ENCODE measurements at regions not wholly inside any gene's neighbourhood (a gene's known extent, or its start where the extent isn't known, plus 50 kb on each side); places are given as distances from the start of the nearest gene placed in this dataset.

GRCh38 chr3:164897342-164897741, 181.0 kb downstream of the SI start:
- POLR2A ChIA-PET: no interaction called here

More at GRCh38 chr3:164897342-164897741, 181.0 kb downstream of the SI start:
- Histone ChIP-seq H3K4me1 (ENCODE audit: control insufficient read depth, extremely low read depth, insufficient read depth, low read length) (no peaks in the 10 kb centered on the region), H3K4me3 (replicated peaks in 1 of 3; ENCODE audit: insufficient read depth in 1 of 3, low read depth in 1 of 3, low read length in 3 of 3) (no peak overlapping the region), H4K20me1 (replicated peaks; ENCODE audit: control insufficient read depth, extremely low read depth, insufficient read depth, low read length) (no peaks in the 10 kb centered on the region), H2AFZ (ENCODE audit: low read depth, low read length) (no peak overlapping the region), H3K9me1 (replicated peaks; ENCODE audit: control insufficient read depth, extremely low read depth, insufficient read depth, low read length) (no peaks in the 10 kb centered on the region), H3K36me3 (ENCODE audit: control insufficient read depth in 2 of 2, extremely low read depth in 1 of 2, insufficient read depth in 2 of 2, low read length in 2 of 2) (no peaks in the 10 kb centered on the region), H3K27ac (ENCODE audit: insufficient read depth, low read depth, low read length) (no peak overlapping the region), H3K79me2 (ENCODE audit: control insufficient read depth, insufficient read depth, low read length) (no peaks in the 10 kb centered on the region), H3K27me3 (ENCODE audit: control insufficient read depth in 2 of 2, insufficient read depth in 2 of 2, low read length in 2 of 2) (no peaks in the 10 kb centered on the region), H3K9me3 (replicated peaks; ENCODE audit: control insufficient read depth, insufficient read depth, low read length) (peaks cover 2% of the 10 kb centered on the region), H3K4me2 (ENCODE audit: insufficient read depth, low read length) (no peak overlapping the region), H3K9ac (replicated peaks; ENCODE audit: extremely low read depth, insufficient read depth, low read length) (no peak overlapping the region)
- intact Hi-C loops (cut with micrococcal nuclease) (no loop called here), dilution Hi-C loops (cut with MboI; ENCODE audit: extremely low pct_ligation_motif_present, low sequenced_read_pairs) (no loop called here)
- DNase-seq (ENCODE audit: low read depth, low spot score): no peak
- CTCF ChIA-PET: no interaction called here
- TF ChIP-seq MAX (IDR thresholded peaks at IDR 0.05; ENCODE audit: insufficient read depth, insufficient read length): no peak
- no peak for TF ChIP-seq JUN (IDR thresholded peaks at IDR 0.05; ENCODE audit: borderline replicate concordance, insufficient read depth, insufficient read length, low read depth)
- TF ChIP-seq MYC (IDR thresholded peaks at IDR 0.05; ENCODE audit: low read depth, low read length): no peak
- no peak for TF ChIP-seq POLR2A (IDR thresholded peaks at IDR 0.05; ENCODE audit: low read depth, low read length)
- no peak for TF ChIP-seq FOS (IDR thresholded peaks at IDR 0.05; ENCODE audit: borderline replicate concordance, insufficient read depth, low read length)
- TF ChIP-seq POLR2AphosphoS5 (IDR thresholded peaks at IDR 0.05; ENCODE audit: insufficient read depth, low read depth, low read length): no peak
- TF ChIP-seq GATA2 (IDR thresholded peaks at IDR 0.05; ENCODE audit: insufficient read depth, insufficient read length, low read depth, low read length): no peak
- no peak for TF ChIP-seq CTCF (IDR thresholded peaks at IDR 0.05; ENCODE audit: extremely low read depth in 1 of 2, insufficient read depth in 1 of 2, low read depth in 1 of 2, low read length in 2 of 2)
- TF ChIP-seq EZH2 (IDR thresholded peaks at IDR 0.05; ENCODE audit: borderline replicate concordance, low read depth, low read length, severe bottlenecking): no peak
- BruUV-seq (replicated peaks): no TSS peak
- no peak for FAIRE-seq

Measured in endothelial cell of umbilical vein (primary cell).